Activated CD4-positive, alpha-beta T cell treated with anti-CD3 and anti-CD28 coated beads, Interleukin-2, amount 10 ng/mL, durations not matched to agents 7 days and 5 days (primary cell): ENCODE measurements at regions not wholly inside any gene's neighbourhood (a gene's known extent, or its start where the extent isn't known, plus 50 kb on each side); places are given as distances from the start of the nearest gene placed in this dataset.
A peak's percentile ranks its signal among the peaks of the same experiment; 100 is the strongest.
"Not testable (repeated sequence)": the region's sequence is repeated elsewhere in the genome, so short reads cannot be mapped to it uniquely, and the experiment has no call there.

Experiments
- CTCF ChIA-PET: fragments of 350-600 bp; sonication (Branson Sonifier 250); formaldehyde crosslinking; loops from one replicate; lab custom pipeline; 2021; ENCODE audit warnings: antibody characterized with exemption; lab: Charles Lee
- POLR2A ChIA-PET: fragments of 350-600 bp; sonication (Branson Sonifier 250); formaldehyde crosslinking; loops from one replicate; lab custom pipeline; 2021; ENCODE audit warnings: antibody characterized with exemption; lab: Charles Lee
- DNase-seq: peaks from one replicate; pipeline ENCODE4 v3.0.0-alpha.2; 2020
- H3K27ac Mint-ChIP-seq: one replicate; pipeline ENCODE4 v1.8.0; 2021; ENCODE audit warnings: mild to moderate bottlenecking, moderate library complexity, mixed read lengths
- H3K27me3 Mint-ChIP-seq: one replicate; pipeline ENCODE4 v1.8.0; 2021; ENCODE audit warnings: mixed read lengths
- H3K36me3 Mint-ChIP-seq: one replicate; pipeline ENCODE4 v1.8.0; 2021; ENCODE audit warnings: low read depth, mixed read lengths
- H3K4me1 Mint-ChIP-seq: one replicate; pipeline ENCODE4 v1.8.0; 2021; ENCODE audit warnings: mixed read lengths
- H3K4me3 Mint-ChIP-seq: one replicate; pipeline ENCODE4 v1.8.0; 2021; ENCODE audit warnings: mild to moderate bottlenecking, moderate library complexity, mixed read lengths
- H3K9me3 Mint-ChIP-seq: one replicate; pipeline ENCODE4 v1.8.0; 2021; ENCODE audit warnings: mixed read lengths

DNA sequence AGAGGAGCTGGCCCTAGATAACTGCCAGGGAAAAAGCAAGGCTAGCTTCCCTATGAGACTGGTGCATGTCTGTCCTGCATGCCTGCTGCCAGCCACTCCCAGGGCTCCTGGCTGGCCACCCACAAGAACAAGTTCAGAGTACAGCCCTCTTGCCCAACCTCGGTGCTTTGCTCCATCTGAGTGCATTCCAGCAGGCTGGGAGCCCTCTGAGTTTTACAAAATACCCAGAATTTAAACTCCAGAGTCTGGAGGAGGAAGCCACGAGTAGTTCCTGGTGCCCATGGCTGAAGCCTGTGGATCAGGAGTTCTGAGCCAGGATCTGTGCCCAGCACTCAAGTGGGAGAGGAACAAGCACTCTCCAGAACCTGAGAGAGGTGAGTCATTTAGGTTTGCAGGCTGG is 111.6 kb downstream of the MAGEE2 start:
- H3K4me3 Mint-ChIP-seq, result no peak overlapping the region
- POLR2A ChIA-PET, result no interaction called here
- DNase-seq, result no peak
- H3K9me3 Mint-ChIP-seq, result no peaks in the 10 kb centered on the region
- CTCF ChIA-PET, result interaction anchor here (0.6 kb wide), 1 partner anchor 526 kb away, joined by 4 read pairs; no protein-coding TSS in a partner anchor
- H3K27me3 Mint-ChIP-seq, result no peaks in the 10 kb centered on the region
- H3K4me1 Mint-ChIP-seq, result no peaks in the 10 kb centered on the region
- H3K36me3 Mint-ChIP-seq, result no peaks in the 10 kb centered on the region
- no peak overlapping the region for H3K27ac Mint-ChIP-seq

DNA sequence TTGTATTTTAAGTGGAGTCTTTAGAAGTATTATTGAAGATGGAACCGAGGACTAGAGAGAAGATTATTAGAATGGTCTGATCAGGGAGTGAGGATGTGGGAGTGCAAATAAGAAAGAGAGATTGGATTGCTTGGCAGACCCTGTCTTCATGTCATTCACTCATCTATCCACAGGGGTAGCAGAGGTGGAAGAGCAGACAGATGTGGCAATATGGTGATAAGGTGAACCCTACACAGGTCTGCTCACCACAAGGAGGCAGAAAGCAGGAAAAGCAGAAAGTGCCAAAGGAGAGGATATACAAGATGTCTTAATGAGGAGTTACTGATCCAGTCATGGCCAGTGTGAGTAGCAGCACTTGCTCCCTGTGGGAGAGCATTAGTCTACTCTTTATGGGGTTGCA is 129.4 kb downstream of the MAGEE2 start:
- Mint-ChIP-seq H3K4me3 (no peak overlapping the region), H3K36me3 (no peaks in the 10 kb centered on the region), H3K9me3 (peaks cover 3% of the 10 kb centered on the region), H3K27ac (no peak overlapping the region), H3K4me1 (no peaks in the 10 kb centered on the region), H3K27me3 (no peaks in the 10 kb centered on the region)
- no peak for DNase-seq
- ChIA-PET CTCF (no interaction called here), POLR2A (no interaction called here)

DNA sequence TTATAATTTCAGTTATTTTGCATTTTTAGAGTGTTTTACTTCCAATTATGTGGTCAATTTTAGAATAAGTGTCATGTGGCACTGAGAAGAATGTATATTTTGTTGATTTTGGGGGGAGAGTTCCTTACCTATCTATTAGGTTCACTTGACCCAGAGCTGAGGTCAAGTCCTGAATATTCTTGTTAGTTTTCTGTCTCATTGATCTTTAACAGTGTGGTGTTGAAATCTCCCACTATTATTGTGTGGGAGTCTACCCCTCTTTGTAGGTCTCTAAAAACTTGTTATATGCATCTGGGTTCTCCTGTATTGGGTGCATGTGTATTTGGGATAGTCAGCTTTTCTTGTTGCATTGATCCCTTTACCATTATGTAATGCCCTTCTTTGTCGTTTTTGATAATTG is 127.0 kb upstream of the ZDHHC15 start:
- no peak for DNase-seq
- Mint-ChIP-seq H3K4me3 (no peak overlapping the region), H3K9me3 (peaks cover 10% of the 10 kb centered on the region), H3K4me1 (no peaks in the 10 kb centered on the region), H3K27ac (no peak overlapping the region), H3K36me3 (no peaks in the 10 kb centered on the region), H3K27me3 (no peaks in the 10 kb centered on the region)
- POLR2A ChIA-PET, result no interaction called here
- CTCF ChIA-PET, result no interaction called here

- no peaks in the 10 kb centered on the region for H3K36me3 Mint-ChIP-seq
- H3K9me3 Mint-ChIP-seq, result peaks cover 13% of the 10 kb centered on the region
- H3K4me1 Mint-ChIP-seq, result no peaks in the 10 kb centered on the region
- ChIA-PET CTCF (interaction anchor here (0.6 kb wide), 1 partner anchor 79 kb away, joined by 4 read pairs; no protein-coding TSS in a partner anchor), POLR2A (no interaction called here)
- no peak overlapping the region for H3K27ac Mint-ChIP-seq
- DNase-seq, result no peak
- H3K27me3 Mint-ChIP-seq, result no peaks in the 10 kb centered on the region
- H3K4me3 Mint-ChIP-seq, result no peak overlapping the region
These were observed 126.2 kb upstream of the ZDHHC15 start for GRCh38 chrX:75648803-75649588.

GRCh38 chrX:75642811-75643361 is 120.0 kb upstream of the ZDHHC15 start:
- POLR2A ChIA-PET, result no interaction called here
- Mint-ChIP-seq H3K36me3 (no peaks in the 10 kb centered on the region), H3K27ac (no peak overlapping the region), H3K4me1 (no peaks in the 10 kb centered on the region), H3K4me3 (no peak overlapping the region), H3K9me3 (peaks cover 9% of the 10 kb centered on the region), H3K27me3 (no peaks in the 10 kb centered on the region)
- no peak for DNase-seq
- CTCF ChIA-PET, result no interaction called here

GRCh38 chrX:75638332-75638731 is 115.5 kb upstream of the ZDHHC15 start:
- Mint-ChIP-seq H3K4me3 (no peak overlapping the region), H3K9me3 (peaks cover 3% of the 10 kb centered on the region), H3K36me3 (no peaks in the 10 kb centered on the region), H3K4me1 (no peaks in the 10 kb centered on the region), H3K27ac (no peak overlapping the region), H3K27me3 (no peaks in the 10 kb centered on the region)
- no peak for DNase-seq
- ChIA-PET POLR2A (no interaction called here), CTCF (no interaction called here)

- DNase-seq, result no peak
- H3K4me3 Mint-ChIP-seq, result no peak overlapping the region
- ChIA-PET CTCF (interaction anchor here (1.7 kb wide), 1 partner anchor 13 kb away, joined by 5 read pairs; no protein-coding TSS in a partner anchor), POLR2A (no interaction called here)
- H3K4me1 Mint-ChIP-seq, result no peaks in the 10 kb centered on the region
- no peaks in the 10 kb centered on the region for H3K9me3 Mint-ChIP-seq
- H3K27ac Mint-ChIP-seq, result no peak overlapping the region
- no peaks in the 10 kb centered on the region for H3K27me3 Mint-ChIP-seq
- H3K36me3 Mint-ChIP-seq, result no peaks in the 10 kb centered on the region
These were observed 102.4 kb upstream of the ZDHHC15 start for GRCh38 chrX:75625232-75625631.

- H3K36me3 Mint-ChIP-seq, result no peaks in the 10 kb centered on the region
- H3K27ac Mint-ChIP-seq, result no peak overlapping the region
- peaks cover 3% of the 10 kb centered on the region for H3K9me3 Mint-ChIP-seq
- H3K4me3 Mint-ChIP-seq, result no peak overlapping the region
- H3K27me3 Mint-ChIP-seq, result no peaks in the 10 kb centered on the region
- DNase-seq, result no peak
- no peaks in the 10 kb centered on the region for H3K4me1 Mint-ChIP-seq
- ChIA-PET POLR2A (no interaction called here), CTCF (no interaction called here)
These were observed 100.7 kb upstream of the ZDHHC15 start for GRCh38 chrX:75623535-75623934.

DNA sequence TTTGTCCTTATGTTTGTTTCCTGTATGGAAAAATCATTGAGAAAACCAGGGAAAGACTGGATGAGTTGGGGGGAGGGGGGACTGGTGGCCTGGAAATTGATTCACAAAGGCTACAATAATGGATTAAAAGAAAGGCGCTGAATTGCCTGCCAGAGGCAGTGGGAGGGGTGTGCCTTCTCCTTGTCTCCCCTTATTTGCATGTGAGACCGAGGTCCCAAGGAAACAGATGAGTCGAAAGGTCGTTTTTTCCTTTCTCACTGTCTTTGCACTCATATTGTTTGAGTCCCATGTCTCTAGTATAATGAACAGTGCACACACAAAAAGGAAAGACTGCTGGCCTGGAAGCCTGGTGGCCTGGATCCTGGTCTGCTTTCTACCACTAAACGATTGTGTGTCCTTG is 86.6 kb upstream of the ZDHHC15 start:
- CTCF ChIA-PET, result no interaction called here
- peaks cover 3% of the 10 kb centered on the region for H3K9me3 Mint-ChIP-seq
- H3K27me3 Mint-ChIP-seq, result no peaks in the 10 kb centered on the region

GRCh38 chrX:75603833-75604232 is 81.0 kb upstream of the ZDHHC15 start:
- CTCF ChIA-PET, result no interaction called here
- peak; percentile 6 for DNase-seq
- H3K9me3 Mint-ChIP-seq, result peaks cover 3% of the 10 kb centered on the region

More for the DNA sequence above, 86.6 kb upstream of the ZDHHC15 start:
- no peaks in the 10 kb centered on the region for H3K4me1 Mint-ChIP-seq
- no peak for DNase-seq
- H3K27ac Mint-ChIP-seq, result no peak overlapping the region
- H3K36me3 Mint-ChIP-seq, result no peaks in the 10 kb centered on the region
- H3K4me3 Mint-ChIP-seq, result no peak overlapping the region
- POLR2A ChIA-PET, result no interaction called here

GRCh38 chrX:75602022-75602421 is 79.2 kb upstream of the ZDHHC15 start:
- H3K4me3 Mint-ChIP-seq, H3K27ac Mint-ChIP-seq, POLR2A ChIA-PET, H3K36me3 Mint-ChIP-seq, H3K9me3 Mint-ChIP-seq, H3K4me1 Mint-ChIP-seq, H3K27me3 Mint-ChIP-seq, CTCF ChIA-PET, DNase-seq: not testable (repeated sequence)

More at GRCh38 chrX:75603833-75604232, 81.0 kb upstream of the ZDHHC15 start:
- Mint-ChIP-seq H3K4me1 (no peaks in the 10 kb centered on the region), H3K27ac (no peak overlapping the region), H3K27me3 (no peaks in the 10 kb centered on the region), H3K36me3 (no peaks in the 10 kb centered on the region), H3K4me3 (no peak overlapping the region)
- POLR2A ChIA-PET, result no interaction called here

DNA sequence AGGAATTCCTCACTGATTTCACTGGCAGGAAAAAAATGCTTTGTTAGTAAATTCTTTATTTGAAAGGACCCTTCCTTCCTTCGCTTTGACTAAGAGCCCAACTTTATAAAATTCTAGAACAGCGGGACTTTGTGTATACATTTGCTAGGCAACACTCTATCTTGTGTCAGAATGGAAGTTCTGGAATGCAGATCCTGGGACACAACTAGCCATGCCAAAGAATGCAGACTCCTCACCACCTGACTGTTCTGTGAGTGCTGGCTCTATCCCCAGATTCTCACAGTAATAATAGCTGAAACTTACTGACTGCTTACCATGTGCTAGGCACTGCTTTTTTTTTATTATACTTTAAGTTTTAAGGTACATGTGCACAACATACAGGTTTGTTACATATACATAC is 73.3 kb upstream of the ZDHHC15 start:
- peaks cover 3% of the 10 kb centered on the region for H3K9me3 Mint-ChIP-seq
- POLR2A ChIA-PET, result no interaction called here
- CTCF ChIA-PET, result no interaction called here
- H3K4me3 Mint-ChIP-seq, result no peak overlapping the region
- no peak for DNase-seq
- no peaks in the 10 kb centered on the region for H3K4me1 Mint-ChIP-seq
- no peaks in the 10 kb centered on the region for H3K36me3 Mint-ChIP-seq
- H3K27me3 Mint-ChIP-seq, result no peaks in the 10 kb centered on the region
- H3K27ac Mint-ChIP-seq, result no peak overlapping the region

DNA sequence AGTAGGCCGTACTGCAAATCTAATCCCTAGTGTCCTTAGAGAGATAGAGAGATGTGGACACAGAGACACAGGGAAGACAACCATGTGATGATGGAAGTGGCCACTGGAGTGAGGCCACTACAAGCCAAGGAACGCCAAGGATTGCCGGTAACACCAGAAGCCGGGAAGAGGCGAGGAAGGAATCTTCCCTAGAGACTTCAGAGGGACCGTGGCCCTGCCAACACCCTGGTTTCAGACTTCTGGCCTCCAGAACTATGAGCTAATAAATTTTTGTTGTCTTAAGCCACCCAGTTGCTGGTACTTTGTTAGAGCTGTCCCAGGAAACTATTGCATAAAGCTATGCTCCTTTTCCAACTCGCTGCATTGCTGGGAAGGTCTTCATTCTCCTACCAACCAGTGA is 70.3 kb upstream of the ZDHHC15 start:
- H3K4me3 Mint-ChIP-seq, POLR2A ChIA-PET, H3K36me3 Mint-ChIP-seq, H3K9me3 Mint-ChIP-seq, H3K4me1 Mint-ChIP-seq, DNase-seq, H3K27ac Mint-ChIP-seq, CTCF ChIA-PET, H3K27me3 Mint-ChIP-seq: not testable (repeated sequence)
